HG02970 (cell line): ENCODE measurements at regions not wholly inside any gene's neighbourhood (a gene's known extent, or its start where the extent isn't known, plus 50 kb on each side); places are given as distances from the start of the nearest gene placed in this dataset.
"Not testable (repeated sequence)": the region's sequence is repeated elsewhere in the genome, so short reads cannot be mapped to it uniquely, and the experiment has no call there.

Experiments
- ATAC-seq: cut with Tn5 transposase; IDR thresholded peaks from one replicate; pipeline ENCODE4 v1.9.1; 2021; ENCODE audit warnings: mild to moderate bottlenecking, moderate library complexity, moderate number of reproducible peaks; ENCODE audit not compliant: unreplicated experiment, low FRiP score

GRCh38 chr3:145900056-145900829, 260.7 kb downstream of the PLOD2 start:
- peak; percentile 85 for ATAC-seq

GRCh38 chr3:145902166-145902565, 258.8 kb downstream of the PLOD2 start:
- no peak for ATAC-seq

- ATAC-seq, result no peak
Observed at GRCh38 chr3:145903472-145904013, 257.4 kb downstream of the PLOD2 start.

GRCh38 chr3:145904138-145904537, 256.8 kb downstream of the PLOD2 start:
- ATAC-seq, result no peak

GRCh38 chr3:145906301-145906700, 254.7 kb downstream of the PLOD2 start:
- ATAC-seq, result no peak

GRCh38 chr3:145906755-145907154, 254.2 kb downstream of the PLOD2 start:
- ATAC-seq, result no peak

- no peak for ATAC-seq
Observed at GRCh38 chr3:145911016-145911415, 250.0 kb downstream of the PLOD2 start.

- no peak for ATAC-seq
Observed at GRCh38 chr3:145915787-145916186, 245.2 kb downstream of the PLOD2 start.

GRCh38 chr3:145927736-145928135, 233.2 kb downstream of the PLOD2 start:
- ATAC-seq, result not testable (repeated sequence)

GRCh38 chr3:145936971-145937370, 224.0 kb downstream of the PLOD2 start:
- ATAC-seq, result no peak

- no peak for ATAC-seq
Observed at GRCh38 chr3:145939431-145939830, 221.6 kb downstream of the PLOD2 start.

GRCh38 chr3:145942052-145942451, 218.9 kb downstream of the PLOD2 start:
- ATAC-seq, result no peak

- no peak for ATAC-seq
Observed at GRCh38 chr3:145943952-145944351, 217.0 kb downstream of the PLOD2 start.

- ATAC-seq, result no peak
Observed at GRCh38 chr3:145951441-145951840, 209.5 kb downstream of the PLOD2 start.

- ATAC-seq, result no peak
Observed at GRCh38 chr3:145952536-145952935, 208.4 kb downstream of the PLOD2 start.

GRCh38 chr3:145953316-145953715, 207.7 kb downstream of the PLOD2 start:
- ATAC-seq, result no peak

- no peak for ATAC-seq
Observed at GRCh38 chr3:145959457-145960088, 201.4 kb downstream of the PLOD2 start.

- ATAC-seq, result no peak
Observed at GRCh38 chr3:145963111-145963510, 197.9 kb downstream of the PLOD2 start.

- no peak for ATAC-seq
Observed at GRCh38 chr3:145967043-145967442, 193.9 kb downstream of the PLOD2 start.

- ATAC-seq, result no peak
Observed at GRCh38 chr3:145971186-145971585, 189.8 kb downstream of the PLOD2 start.

GRCh38 chr3:145972851-145973250, 188.1 kb downstream of the PLOD2 start:
- no peak for ATAC-seq

GRCh38 chr3:145981056-145981455, 179.9 kb downstream of the PLOD2 start:
- ATAC-seq, result no peak
